ENCODE measurements at regions not wholly inside any gene's neighbourhood (a gene's known extent, or its start where the extent isn't known, plus 50 kb on each side); places are given as distances from the start of the nearest gene placed in this dataset.
"Not testable (repeated sequence)": the region's sequence is repeated elsewhere in the genome, so short reads cannot be mapped to it uniquely, and the experiment has no call there.

GRCh38 chr10:71011141-71011540 lies 122.8 kb upstream of the PCBD1 start:
- Histone ChIP-seq H3K4me3 (ENCODE audit: low read depth in 1 of 3, low read length in 3 of 3) (no peak overlapping the region), H3K27ac (ENCODE audit: low read depth in 1 of 3, low read length in 2 of 3) (no peak overlapping the region), H3K9me3 (ENCODE audit: control insufficient read depth in 2 of 2, insufficient read depth in 1 of 2, low read depth in 1 of 2, low read length in 1 of 2) (no peaks in the 10 kb centered on the region), H3K36me3 (ENCODE audit: control insufficient read depth in 3 of 3, insufficient read depth in 2 of 3, low read depth in 1 of 3, low read length in 3 of 3) (no peaks in the 10 kb centered on the region), H3K4me1 (ENCODE audit: control insufficient read depth in 3 of 3, insufficient read depth in 2 of 3, low read depth in 1 of 3, low read length in 2 of 3) (no peaks in the 10 kb centered on the region), H3K27me3 (ENCODE audit: control insufficient read depth in 3 of 3, insufficient read depth in 3 of 3, low read length in 3 of 3) (peaks cover 0 to 4% (median 3%) of the 10 kb centered on the region in 3 donors)
- DNase-seq (no peak), FAIRE-seq (no peak)
- WGBS, 3 donors: 68 to 83% (median 82%) methylated on average over 3 of the region's 3 CpGs

- Histone ChIP-seq H3K4me3 (ENCODE audit: low read depth in 1 of 3, low read length in 3 of 3) (no peak overlapping the region), H3K27ac (ENCODE audit: low read depth in 1 of 3, low read length in 2 of 3) (no peak overlapping the region), H3K4me1 (ENCODE audit: control insufficient read depth in 3 of 3, insufficient read depth in 2 of 3, low read depth in 1 of 3, low read length in 2 of 3) (no peaks in the 10 kb centered on the region), H3K27me3 (ENCODE audit: control insufficient read depth in 3 of 3, insufficient read depth in 3 of 3, low read length in 3 of 3) (peaks cover 0 to 4% (median 3%) of the 10 kb centered on the region in 3 donors), H3K36me3 (ENCODE audit: control insufficient read depth in 3 of 3, insufficient read depth in 2 of 3, low read depth in 1 of 3, low read length in 3 of 3) (no peaks in the 10 kb centered on the region), H3K9me3 (ENCODE audit: control insufficient read depth in 2 of 2, insufficient read depth in 1 of 2, low read depth in 1 of 2, low read length in 1 of 2) (no peaks in the 10 kb centered on the region)
- FAIRE-seq: no peak
- WGBS, 3 donors: 69 to 77% (median 71%) methylated on average over 8 of the region's 8 CpGs
- DNase-seq: no peak
Observed at GRCh38 chr10:71014021-71014805, 125.8 kb upstream of the PCBD1 start.

- DNase-seq: no peak
- WGBS, 3 donors: 67 to 84% (median 75%) methylated on average over 7 of the region's 7 CpGs
- no peaks in the 10 kb centered on the region for H3K9me3 ChIP-seq (ENCODE audit: control insufficient read depth in 2 of 2, insufficient read depth in 1 of 2, low read depth in 1 of 2, low read length in 1 of 2)
- H3K4me3 ChIP-seq (ENCODE audit: low read depth in 1 of 3, low read length in 3 of 3): no peak overlapping the region
- H3K36me3 ChIP-seq (ENCODE audit: control insufficient read depth in 3 of 3, insufficient read depth in 2 of 3, low read depth in 1 of 3, low read length in 3 of 3): no peaks in the 10 kb centered on the region
- H3K27me3 ChIP-seq (ENCODE audit: control insufficient read depth in 3 of 3, insufficient read depth in 3 of 3, low read length in 3 of 3): peaks cover 0 to 4% (median 0%) of the 10 kb centered on the region in 3 donors
- H3K4me1 ChIP-seq (ENCODE audit: control insufficient read depth in 3 of 3, insufficient read depth in 2 of 3, low read depth in 1 of 3, low read length in 2 of 3): no peaks in the 10 kb centered on the region
- H3K27ac ChIP-seq (ENCODE audit: low read depth in 1 of 3, low read length in 2 of 3): no peak overlapping the region
- FAIRE-seq: no peak
Observed at GRCh38 chr10:71015674-71016073, 127.3 kb upstream of the PCBD1 start.

DNA sequence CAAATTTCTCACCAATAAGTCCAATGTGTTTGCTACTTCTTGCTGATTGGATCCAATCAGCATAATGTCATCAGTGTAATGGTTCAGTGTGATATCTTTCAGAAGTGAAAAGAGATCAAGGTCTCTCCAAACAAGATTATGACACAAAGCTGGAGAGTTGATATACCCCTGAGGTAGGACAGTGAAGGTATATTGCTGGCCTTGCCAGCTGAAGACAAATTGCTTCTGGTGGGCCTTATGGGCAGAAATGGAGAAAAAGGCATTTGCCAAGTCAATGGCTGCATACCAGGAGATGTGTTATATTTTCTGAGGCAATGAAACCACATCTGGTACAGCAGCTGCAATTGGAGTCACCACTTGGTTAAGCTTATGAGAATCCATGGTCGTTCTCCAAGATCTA lies 131.7 kb upstream of the PCBD1 start:
- not testable (repeated sequence) for H3K27me3 ChIP-seq (ENCODE audit: control insufficient read depth in 3 of 3, insufficient read depth in 3 of 3, low read length in 3 of 3); DNase-seq; H3K4me1 ChIP-seq (ENCODE audit: control insufficient read depth in 3 of 3, insufficient read depth in 2 of 3, low read depth in 1 of 3, low read length in 2 of 3); H3K36me3 ChIP-seq (ENCODE audit: control insufficient read depth in 3 of 3, insufficient read depth in 2 of 3, low read depth in 1 of 3, low read length in 3 of 3); FAIRE-seq; H3K4me3 ChIP-seq (ENCODE audit: low read depth in 1 of 3, low read length in 3 of 3); H3K27ac ChIP-seq (ENCODE audit: low read depth in 1 of 3, low read length in 2 of 3); H3K9me3 ChIP-seq (ENCODE audit: control insufficient read depth in 2 of 2, insufficient read depth in 1 of 2, low read depth in 1 of 2, low read length in 1 of 2)
- WGBS, 3 donors: 76 to 89% (median 82%) methylated on average over 1 of the region's 1 CpG

- WGBS, 3 donors: 91 to 93% (median 92%) methylated on average over 3 of the region's 3 CpGs
- FAIRE-seq (no peak), DNase-seq (no peak)
- Histone ChIP-seq H3K4me3 (ENCODE audit: low read depth in 1 of 3, low read length in 3 of 3) (no peak overlapping the region), H3K4me1 (ENCODE audit: control insufficient read depth in 3 of 3, insufficient read depth in 2 of 3, low read depth in 1 of 3, low read length in 2 of 3) (no peaks in the 10 kb centered on the region), H3K36me3 (ENCODE audit: control insufficient read depth in 3 of 3, insufficient read depth in 2 of 3, low read depth in 1 of 3, low read length in 3 of 3) (no peaks in the 10 kb centered on the region), H3K27ac (ENCODE audit: low read depth in 1 of 3, low read length in 2 of 3) (no peak overlapping the region), H3K27me3 (ENCODE audit: control insufficient read depth in 3 of 3, insufficient read depth in 3 of 3, low read length in 3 of 3) (no peaks in the 10 kb centered on the region), H3K9me3 (ENCODE audit: control insufficient read depth in 2 of 2, insufficient read depth in 1 of 2, low read depth in 1 of 2, low read length in 1 of 2) (peaks cover 0 to 9% of the 10 kb centered on the region in 2 donors)
Observed at GRCh38 chr10:71021402-71021801, 133.0 kb upstream of the PCBD1 start.

- Histone ChIP-seq H3K4me1 (ENCODE audit: control insufficient read depth in 3 of 3, insufficient read depth in 2 of 3, low read depth in 1 of 3, low read length in 2 of 3) (no peaks in the 10 kb centered on the region), H3K36me3 (ENCODE audit: control insufficient read depth in 3 of 3, insufficient read depth in 2 of 3, low read depth in 1 of 3, low read length in 3 of 3) (no peaks in the 10 kb centered on the region), H3K27ac (ENCODE audit: low read depth in 1 of 3, low read length in 2 of 3) (no peak overlapping the region), H3K27me3 (ENCODE audit: control insufficient read depth in 3 of 3, insufficient read depth in 3 of 3, low read length in 3 of 3) (no peaks in the 10 kb centered on the region), H3K4me3 (ENCODE audit: low read depth in 1 of 3, low read length in 3 of 3) (no peak overlapping the region), H3K9me3 (ENCODE audit: control insufficient read depth in 2 of 2, insufficient read depth in 1 of 2, low read depth in 1 of 2, low read length in 1 of 2) (peaks cover 0 to 9% of the 10 kb centered on the region in 2 donors)
- DNase-seq: no peak
- WGBS, 3 donors: 77 to 85% (median 84%) methylated on average over 5 of the region's 5 CpGs
- no peak for FAIRE-seq
Observed at GRCh38 chr10:71023704-71024283, 135.4 kb upstream of the PCBD1 start.

DNA sequence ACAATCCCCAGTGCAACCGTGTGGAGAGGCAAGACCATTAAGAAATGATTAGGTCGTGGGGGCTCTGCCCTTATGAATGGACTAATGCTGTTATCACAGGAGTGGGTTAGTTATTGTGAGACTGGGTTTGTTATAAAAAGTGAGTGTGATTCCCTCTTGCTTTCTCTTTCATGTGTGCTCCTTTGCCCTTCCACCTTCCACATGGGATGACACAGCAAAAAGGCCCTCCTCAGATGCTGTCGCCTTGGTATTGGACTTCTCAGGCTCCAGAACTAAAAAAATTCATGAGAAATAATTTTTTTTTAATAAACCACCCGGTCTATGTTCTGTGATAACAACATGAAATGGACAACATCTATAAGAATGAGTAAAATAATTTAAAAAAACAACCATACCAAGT lies 136.1 kb upstream of the PCBD1 start:
- Histone ChIP-seq H3K4me3 (ENCODE audit: low read depth in 1 of 3, low read length in 3 of 3) (no peak overlapping the region), H3K27ac (ENCODE audit: low read depth in 1 of 3, low read length in 2 of 3) (no peak overlapping the region), H3K36me3 (ENCODE audit: control insufficient read depth in 3 of 3, insufficient read depth in 2 of 3, low read depth in 1 of 3, low read length in 3 of 3) (no peaks in the 10 kb centered on the region), H3K9me3 (ENCODE audit: control insufficient read depth in 2 of 2, insufficient read depth in 1 of 2, low read depth in 1 of 2, low read length in 1 of 2) (peaks cover 0 to 9% of the 10 kb centered on the region in 2 donors), H3K27me3 (ENCODE audit: control insufficient read depth in 3 of 3, insufficient read depth in 3 of 3, low read length in 3 of 3) (no peaks in the 10 kb centered on the region), H3K4me1 (ENCODE audit: control insufficient read depth in 3 of 3, insufficient read depth in 2 of 3, low read depth in 1 of 3, low read length in 2 of 3) (no peaks in the 10 kb centered on the region)
- no peak for FAIRE-seq
- WGBS, 3 donors: 58 to 65% (median 60%) methylated on average over 4 of the region's 4 CpGs
- no peak for DNase-seq

GRCh38 chr10:71025535-71025934 lies 137.2 kb upstream of the PCBD1 start:
- DNase-seq (no peak), FAIRE-seq (no peak)
- Histone ChIP-seq H3K4me3 (ENCODE audit: low read depth in 1 of 3, low read length in 3 of 3) (no peak overlapping the region), H3K36me3 (ENCODE audit: control insufficient read depth in 3 of 3, insufficient read depth in 2 of 3, low read depth in 1 of 3, low read length in 3 of 3) (no peaks in the 10 kb centered on the region), H3K4me1 (ENCODE audit: control insufficient read depth in 3 of 3, insufficient read depth in 2 of 3, low read depth in 1 of 3, low read length in 2 of 3) (no peaks in the 10 kb centered on the region), H3K27me3 (ENCODE audit: control insufficient read depth in 3 of 3, insufficient read depth in 3 of 3, low read length in 3 of 3) (no peaks in the 10 kb centered on the region), H3K9me3 (ENCODE audit: control insufficient read depth in 2 of 2, insufficient read depth in 1 of 2, low read depth in 1 of 2, low read length in 1 of 2) (peaks cover 0 to 9% of the 10 kb centered on the region in 2 donors), H3K27ac (ENCODE audit: low read depth in 1 of 3, low read length in 2 of 3) (no peak overlapping the region)
- 48 to 63% (median 62%) methylated on average over 4 of the region's 4 CpGs for WGBS, 3 donors
